ENCODE measurements at regions not wholly inside any gene's neighbourhood (a gene's known extent, or its start where the extent isn't known, plus 50 kb on each side); places are given as distances from the start of the nearest gene placed in this dataset.

DNA sequence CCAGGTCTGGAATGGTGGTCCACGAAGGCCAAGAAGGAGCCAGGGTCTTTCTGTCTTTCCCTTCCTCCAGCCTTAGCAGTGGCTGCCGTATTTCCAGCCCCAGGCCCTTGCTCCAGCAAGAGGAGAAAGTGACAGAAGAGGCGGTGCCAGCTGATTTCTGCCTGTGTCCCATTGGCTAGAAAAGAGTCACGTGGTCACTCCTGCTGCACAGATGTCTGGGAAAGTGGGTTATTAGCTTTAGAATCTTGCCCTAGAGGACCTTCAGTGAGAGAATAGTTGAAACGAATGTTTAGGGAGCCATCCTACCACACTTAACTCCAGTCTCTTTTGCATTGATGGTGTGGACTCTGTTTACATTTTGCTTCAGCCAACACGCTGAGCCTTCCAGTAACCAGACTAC lies 99.3 kb upstream of the BCOR start:
- FAIRE-seq = no peak

DNA sequence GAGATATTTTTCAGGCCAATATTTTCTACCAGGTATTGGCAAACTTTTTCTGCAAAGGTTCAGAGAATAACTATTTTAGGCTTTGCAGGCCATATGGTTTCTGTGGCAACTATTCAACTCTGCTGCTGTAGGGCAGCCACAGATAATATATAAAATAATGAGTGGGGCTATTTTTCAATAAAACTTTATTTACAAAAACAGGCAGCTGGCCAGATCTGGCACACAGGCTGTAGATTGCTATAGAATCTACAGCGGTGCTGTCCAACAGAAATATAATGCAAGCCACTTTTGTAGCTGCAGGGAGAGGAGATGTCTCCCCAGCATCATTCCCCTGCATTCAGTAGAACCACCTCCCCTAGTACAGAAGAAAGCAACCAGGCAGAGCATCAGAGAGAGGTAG lies 97.6 kb upstream of the BCOR start:
- FAIRE-seq (no peak), DNase-seq (ENCODE audit: low spot score) (no peak)

More for the DNA sequence above, 99.3 kb upstream of the BCOR start:
- no peak for DNase-seq (ENCODE audit: low spot score)

DNA sequence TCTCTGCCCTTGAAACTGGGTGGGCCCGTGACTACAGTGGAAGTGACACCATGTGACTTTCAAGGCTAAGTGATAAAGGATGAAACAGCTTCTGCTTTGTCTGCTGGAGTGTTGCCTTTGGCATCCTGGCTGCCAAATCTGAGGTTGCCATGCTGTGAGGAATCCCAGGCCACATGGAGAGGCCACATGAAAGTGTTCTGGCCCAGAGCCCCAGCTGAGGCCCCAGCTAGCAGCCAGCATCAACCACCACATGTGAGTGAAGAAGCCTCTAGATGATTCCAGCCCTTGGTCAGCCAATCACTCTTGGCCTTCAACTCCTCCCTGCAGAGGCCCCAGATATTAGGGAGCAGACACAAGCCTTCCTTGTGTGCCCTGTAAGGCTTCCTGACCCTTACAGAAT lies 94.4 kb upstream of the BCOR start:
- DNase-seq (ENCODE audit: low spot score) = no peak
- FAIRE-seq = no peak

- DNase-seq (ENCODE audit: low spot score) = no peak
- FAIRE-seq = no peak
These were observed 91.9 kb upstream of the BCOR start for GRCh38 chrX:40189637-40190036.

DNA sequence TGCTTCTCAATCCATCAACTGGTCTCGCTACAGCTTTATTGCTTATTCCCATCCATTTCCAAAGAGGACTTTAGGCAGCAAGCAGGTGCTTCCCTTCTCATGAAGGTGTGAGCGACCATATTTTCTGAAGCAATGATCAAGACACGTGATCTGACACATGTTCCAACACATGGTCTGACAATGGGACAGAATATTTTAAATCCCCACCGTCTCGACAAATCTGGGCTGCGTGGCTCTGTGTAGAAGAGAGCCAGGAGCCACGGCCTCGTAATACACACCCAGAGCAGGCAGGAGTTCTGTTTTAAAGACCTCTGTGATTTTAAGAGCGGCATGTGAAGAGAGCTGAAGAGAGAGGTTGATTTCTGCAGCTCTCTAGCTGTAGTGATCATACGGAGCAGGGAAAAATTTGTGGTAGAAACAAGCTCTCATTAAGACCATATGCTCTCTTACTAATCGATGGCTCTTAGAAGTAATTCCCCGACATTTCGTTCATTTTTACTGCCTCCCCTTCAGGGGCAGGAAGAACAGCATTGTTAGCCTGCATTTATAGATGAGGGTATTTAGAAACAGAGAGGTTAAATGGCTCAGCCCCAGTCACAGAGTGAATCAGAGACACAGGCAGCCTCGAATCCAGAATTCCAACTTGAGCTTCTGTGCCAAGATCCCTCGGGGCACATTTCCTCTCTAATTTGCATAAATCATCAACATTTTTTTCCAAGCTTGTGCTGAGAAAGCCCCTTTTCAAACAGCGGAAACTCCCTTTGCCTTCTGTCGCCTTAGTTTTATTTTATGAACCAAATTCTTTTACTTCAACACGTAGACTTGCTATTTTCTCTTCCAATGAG lies 91.0 kb upstream of the BCOR start:
- no peak for DNase-seq (ENCODE audit: low spot score)
- no peak for FAIRE-seq

GRCh38 chrX:40184968-40185367 lies 87.2 kb upstream of the BCOR start:
- no peak for FAIRE-seq
- DNase-seq (ENCODE audit: low spot score) = no peak

GRCh38 chrX:40182615-40183014 lies 84.9 kb upstream of the BCOR start:
- no peak for DNase-seq (ENCODE audit: low spot score)
- FAIRE-seq = no peak

- no peak for FAIRE-seq
- no peak for DNase-seq (ENCODE audit: low spot score)
These were observed 84.3 kb upstream of the BCOR start for GRCh38 chrX:40182095-40182494.

DNA sequence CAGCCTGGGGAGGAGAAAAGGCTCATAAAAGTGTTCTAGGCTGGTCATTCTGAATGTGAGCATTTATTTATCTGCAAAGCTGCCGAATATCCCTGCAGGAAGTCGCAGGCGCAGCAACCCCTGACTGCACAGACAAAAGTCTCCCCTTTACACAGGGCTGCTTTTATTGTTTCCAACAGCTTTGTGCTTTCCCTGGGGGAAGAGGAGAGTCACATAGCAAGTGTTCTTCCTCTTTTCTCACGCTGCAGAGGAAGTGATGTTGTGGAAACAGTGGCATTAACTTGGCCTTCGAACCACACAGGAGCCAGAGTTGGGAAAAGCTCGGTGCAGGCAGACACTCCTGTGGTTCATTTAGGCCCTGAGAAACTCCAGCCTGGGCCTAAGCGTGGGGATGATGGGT lies 81.5 kb upstream of the BCOR start:
- no peak for DNase-seq (ENCODE audit: low spot score)
- FAIRE-seq = no peak

- no peak for FAIRE-seq
- no peak for DNase-seq (ENCODE audit: low spot score)
These were observed 80.4 kb upstream of the BCOR start for GRCh38 chrX:40177942-40178715.

- FAIRE-seq = no peak
- no peak for DNase-seq (ENCODE audit: low spot score)
These were observed 79.7 kb upstream of the BCOR start for GRCh38 chrX:40177489-40177888.

- no peak for DNase-seq (ENCODE audit: low spot score)
- no peak for FAIRE-seq
These were observed 79.3 kb upstream of the BCOR start for GRCh38 chrX:40177117-40177430.

DNA sequence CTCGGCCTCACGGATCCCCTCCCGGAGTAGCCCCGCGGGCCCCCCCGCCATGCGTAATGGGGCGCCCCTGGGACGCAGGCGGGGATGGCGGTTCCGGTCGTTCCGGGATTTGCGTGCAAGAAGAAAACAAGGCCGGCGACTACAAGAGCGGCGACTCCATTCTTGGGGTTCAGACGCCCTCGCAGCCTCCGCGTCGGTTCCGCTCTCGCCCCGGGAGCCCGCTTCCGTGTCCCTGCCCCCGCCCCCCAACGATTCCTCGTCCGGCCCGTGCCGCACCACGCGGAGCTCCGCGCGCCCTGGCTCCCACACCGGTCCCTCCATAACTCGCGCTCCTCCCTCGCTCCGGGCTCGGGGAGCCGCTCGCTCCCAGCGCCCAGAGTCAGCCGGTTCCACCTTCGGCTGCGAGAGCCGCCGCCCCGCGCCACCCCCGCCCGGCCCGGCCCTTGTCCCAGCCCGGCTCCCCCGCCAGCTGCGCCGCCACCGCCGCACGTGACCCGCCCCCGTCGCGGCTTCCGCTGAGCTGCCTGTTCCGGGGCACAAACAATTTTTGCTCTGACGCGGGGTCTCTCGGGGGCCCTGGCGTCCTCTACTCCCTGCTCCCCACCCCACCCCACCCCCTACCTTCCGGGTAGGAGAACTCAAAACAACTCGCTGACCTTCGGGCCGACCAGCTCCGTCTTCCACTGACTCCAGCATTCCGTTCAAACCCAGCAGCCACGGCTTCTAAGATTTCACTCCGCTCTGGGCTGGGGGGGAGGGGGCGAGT lies 78.8 kb upstream of the BCOR start:
- peak; percentile 66 for DNase-seq (ENCODE audit: low spot score)
- no peak for FAIRE-seq

DNA sequence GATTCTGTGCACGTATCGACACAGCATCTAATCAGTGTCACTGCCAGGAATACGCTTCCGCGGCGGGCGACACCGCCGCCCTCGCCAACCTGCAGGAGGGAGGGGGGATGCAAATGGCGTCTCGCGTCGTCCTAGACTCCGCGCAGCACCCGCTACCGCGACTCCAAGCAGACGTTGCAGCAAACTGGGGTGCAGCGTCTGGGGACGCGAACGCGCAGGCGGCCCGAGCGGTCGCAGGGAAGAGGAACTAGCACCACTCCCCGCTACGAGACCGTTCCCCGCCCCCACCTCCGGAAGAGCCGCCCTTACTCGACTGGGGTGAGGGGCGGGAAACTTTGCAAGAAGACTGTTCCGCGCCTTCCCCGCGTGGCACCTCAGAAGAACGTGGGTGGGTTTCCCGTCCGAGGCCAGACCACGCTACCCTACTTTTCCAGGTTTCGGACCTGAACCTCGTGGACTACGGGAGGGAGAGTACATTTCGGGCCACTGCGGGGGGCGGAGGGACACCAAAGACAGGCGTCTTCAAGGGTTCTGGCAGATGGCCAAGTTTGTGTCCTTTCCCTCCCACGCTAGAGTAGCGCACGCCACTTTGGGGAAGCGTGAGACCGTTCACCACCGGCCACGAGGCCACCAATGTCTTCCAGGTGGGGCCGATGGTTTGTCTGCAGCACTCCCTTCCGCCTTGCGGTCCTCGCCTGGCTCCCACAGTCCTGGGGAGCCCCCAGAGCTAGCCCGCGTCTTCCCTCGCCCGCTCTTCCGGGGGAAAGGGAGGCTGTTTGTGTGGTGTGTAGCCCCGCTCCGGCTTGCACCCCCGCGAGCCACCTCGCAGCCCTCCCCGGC lies 78.0 kb upstream of the BCOR start:
- FAIRE-seq (no peak), DNase-seq (ENCODE audit: low spot score) (peak; percentile 30)

- FAIRE-seq = no peak
These were observed 77.2 kb upstream of the BCOR start for GRCh38 chrX:40174854-40175510.

GRCh38 chrX:40174001-40174853 lies 76.5 kb upstream of the BCOR start:
- DNase-seq (ENCODE audit: low spot score) (no peak), FAIRE-seq (no peak)

More at GRCh38 chrX:40174854-40175510, 77.2 kb upstream of the BCOR start:
- no peak for DNase-seq (ENCODE audit: low spot score)

- no peak for DNase-seq (ENCODE audit: low spot score)
- no peak for FAIRE-seq
These were observed 75.6 kb upstream of the BCOR start for GRCh38 chrX:40173143-40174000.

DNA sequence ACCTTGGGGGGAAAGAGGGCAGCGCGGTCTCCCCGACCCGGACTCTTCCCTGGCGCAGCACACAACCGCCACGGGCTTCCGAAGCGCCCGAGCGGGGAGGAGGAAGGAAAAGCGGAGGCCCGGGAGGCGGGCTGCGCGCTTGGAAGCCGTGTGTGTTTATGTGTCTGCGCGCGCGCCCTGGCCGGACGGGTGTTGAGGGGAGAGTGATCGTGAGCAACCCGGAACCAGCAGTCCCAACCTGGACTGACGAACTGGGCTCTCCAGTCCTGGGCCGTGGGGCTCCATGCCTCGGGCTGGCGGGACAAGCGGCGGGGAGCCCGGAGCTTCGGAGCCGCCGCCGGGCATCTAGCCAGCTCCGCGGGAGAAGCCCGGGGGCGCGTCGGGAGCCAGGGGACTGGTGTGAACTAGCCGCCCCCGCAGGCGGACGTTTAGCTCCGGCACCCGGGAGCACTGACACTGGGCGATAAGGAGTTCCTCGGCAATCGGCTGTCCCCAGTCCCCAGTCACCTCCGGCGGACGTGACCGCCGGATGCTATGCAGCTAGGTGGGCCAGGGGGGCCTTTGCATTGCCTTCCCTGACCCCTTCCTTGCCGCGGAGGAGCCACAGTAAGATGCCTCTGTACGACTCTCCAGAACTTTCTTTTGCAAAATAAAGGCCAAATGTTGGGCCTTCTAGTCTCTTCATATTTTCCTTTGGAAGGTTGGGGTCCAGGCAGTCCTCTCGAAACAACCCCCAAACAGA lies 74.8 kb upstream of the BCOR start:
- FAIRE-seq = no peak
- DNase-seq (ENCODE audit: low spot score) = peak; percentile 36

Data from urothelium cell line (cell line).